Small intestine (tissue), 7 donors: ENCODE measurements at regions not wholly inside any gene's neighbourhood (a gene's known extent, or its start where the extent isn't known, plus 50 kb on each side); places are given as distances from the start of the nearest gene placed in this dataset.

Source experiments
- DNase-seq, 2 donors: peaks; one replicate each; pipeline versions ENCODE4 v3.0.0 to v3.0.0-alpha.2; 2013
- FAIRE-seq: peaks from 2 replicates; lab custom pipeline; 2012; peaks lifted over from hg19 to GRCh38; lab: Jason Lieb, UNC
- H3K27ac ChIP-seq, 3 donors: one replicate each; pipeline ENCODE4 v1.5.1; 2013; ENCODE audit warnings: low read length in 2 of 3, mild to moderate bottlenecking in 2 of 3, control low read depth in 1 of 3, inconsistent platforms in 1 of 3, low read depth in 1 of 3, moderate library complexity in 1 of 3
- H3K27me3 ChIP-seq, 3 donors: one replicate each; pipeline ENCODE4 v1.6.1; 2013; ENCODE audit warnings: low read length in 3 of 3, inconsistent platforms in 1 of 3; ENCODE audit not compliant: control insufficient read depth in 3 of 3, insufficient read depth in 3 of 3
- H3K36me3 ChIP-seq, 3 donors: one replicate each; pipeline ENCODE4 v1.6.1; 2013; ENCODE audit warnings: low read length in 3 of 3, inconsistent platforms in 1 of 3, low read depth in 1 of 3, mild to moderate bottlenecking in 1 of 3, moderate library complexity in 1 of 3; ENCODE audit not compliant: control insufficient read depth in 3 of 3, insufficient read depth in 2 of 3
- H3K4me1 ChIP-seq, 3 donors: one replicate each; pipeline ENCODE4 v1.6.1; 2013; ENCODE audit warnings: low read length in 2 of 3, inconsistent platforms in 1 of 3, low read depth in 1 of 3, mild to moderate bottlenecking in 1 of 3, moderate library complexity in 1 of 3; ENCODE audit not compliant: control insufficient read depth in 3 of 3, insufficient read depth in 2 of 3
- H3K4me3 ChIP-seq, 3 donors: one replicate each; pipeline ENCODE4 v1.5.1; 2013; ENCODE audit warnings: low read length in 3 of 3, control low read depth in 1 of 3, inconsistent platforms in 1 of 3, low read depth in 1 of 3, mild to moderate bottlenecking in 1 of 3, moderate library complexity in 1 of 3
- H3K9me3 ChIP-seq, 2 donors: one replicate each; pipeline ENCODE4 v1.6.1; 2013; ENCODE audit warnings: low read depth in 1 of 2, low read length in 1 of 2; ENCODE audit not compliant: control insufficient read depth in 2 of 2, insufficient read depth in 1 of 2
- WGBS, 3 donors: extraction: QIAGEN DNeasy Blood & Tissue Kit; methylation state at CpG; one replicate each; pipeline ENCODE4 v1.1.7; 2013; 5-methylcytosine and 5-hydroxymethylcytosine counted together
- donor health status: healthy with polysubstance abuse.
- donor health status: control.
- donor health status: control.
- donor health status: Bipolar disorder and iron deficiency.
- donor health status: healthy.

- H3K36me3 ChIP-seq: no peaks in the 10 kb centered on the region
- no peak overlapping the region for H3K4me3 ChIP-seq
- DNase-seq (no peak), FAIRE-seq (no peak)
- no peak overlapping the region for H3K27ac ChIP-seq
- 82 to 90% (median 88%) methylated on average over 3 of the region's 3 CpGs for WGBS, 3 donors
- no peaks in the 10 kb centered on the region for H3K4me1 ChIP-seq
- H3K9me3 ChIP-seq: no peaks in the 10 kb centered on the region
- no peaks in the 10 kb centered on the region for H3K27me3 ChIP-seq
Observed at GRCh38 chr20:60494476-60494875, 536.3 kb downstream of the CDH26 start.

DNA sequence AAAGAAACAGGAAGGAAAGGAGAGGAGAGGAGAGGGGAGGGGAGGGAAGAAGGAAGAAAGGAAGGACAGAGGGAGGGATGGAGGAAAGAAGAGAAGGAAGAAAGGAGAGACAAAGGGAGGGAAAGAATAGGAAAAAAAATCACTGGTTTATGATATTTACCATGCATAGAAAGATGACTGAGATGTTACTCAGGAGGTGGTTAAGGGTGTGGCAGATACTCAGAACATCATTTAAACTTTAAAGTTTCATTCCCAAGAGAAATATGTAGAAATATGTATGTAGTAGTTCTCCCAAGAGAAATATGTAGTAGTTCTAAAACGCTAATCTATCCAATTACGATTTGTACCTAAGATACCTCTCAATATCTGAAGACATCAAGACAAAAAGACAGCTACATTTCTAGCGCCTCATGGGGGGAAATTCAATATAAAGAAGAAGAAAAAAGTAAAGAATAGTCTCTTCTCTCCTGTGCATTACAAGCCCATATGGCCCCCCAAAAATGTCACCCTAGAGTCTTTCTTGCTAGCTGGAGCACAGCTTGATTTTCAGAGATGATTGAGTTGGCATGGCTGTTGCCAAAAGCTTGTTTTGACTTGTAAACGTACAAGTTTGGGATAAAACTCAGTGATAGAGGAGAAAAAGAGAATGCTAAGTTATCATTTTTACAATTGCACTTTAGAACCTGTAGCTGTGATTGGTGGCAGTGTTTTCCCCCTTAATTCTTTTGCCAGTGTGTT is 539.2 kb downstream of the CDH26 start:
- WGBS, 3 donors: 62 to 85% (median 81%) methylated on average over 4 of the region's 4 CpGs
- H3K27ac ChIP-seq: no peak overlapping the region
- no peak overlapping the region for H3K4me3 ChIP-seq
- no peaks in the 10 kb centered on the region for H3K4me1 ChIP-seq
- H3K36me3 ChIP-seq: no peaks in the 10 kb centered on the region
- no peak for FAIRE-seq
- no peaks in the 10 kb centered on the region for H3K27me3 ChIP-seq
- H3K9me3 ChIP-seq: no peaks in the 10 kb centered on the region
- DNase-seq: no peak

GRCh38 chr20:60500038-60500701 is 541.9 kb downstream of the CDH26 start:
- FAIRE-seq (no peak), DNase-seq (no peak)
- H3K27me3 ChIP-seq: no peaks in the 10 kb centered on the region
- WGBS, 3 donors: 75 to 85% (median 83%) methylated on average over 4 of the region's 4 CpGs
- H3K27ac ChIP-seq: no peak overlapping the region
- no peak overlapping the region for H3K4me3 ChIP-seq
- no peaks in the 10 kb centered on the region for H3K9me3 ChIP-seq
- no peaks in the 10 kb centered on the region for H3K36me3 ChIP-seq
- H3K4me1 ChIP-seq: no peaks in the 10 kb centered on the region

DNA sequence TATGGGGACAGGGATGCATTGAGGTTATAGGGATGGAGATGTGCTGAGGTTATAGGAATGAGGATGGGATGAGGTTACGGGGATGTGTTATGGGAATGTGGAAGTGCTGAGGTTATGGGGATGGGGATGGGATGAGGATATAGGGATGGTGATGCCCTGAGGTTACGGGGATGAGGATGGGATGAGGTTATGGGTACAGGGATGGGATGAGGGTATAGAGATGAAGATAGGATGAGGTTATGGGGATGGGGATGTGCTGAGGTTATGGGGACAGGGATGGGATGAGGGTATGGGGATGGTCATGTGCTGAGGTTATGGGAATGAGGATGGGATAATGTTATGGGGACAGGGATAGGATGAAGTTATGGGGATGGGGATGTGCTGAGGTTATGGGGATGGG is 542.8 kb downstream of the CDH26 start:
- H3K27me3 ChIP-seq: no peaks in the 10 kb centered on the region
- no peaks in the 10 kb centered on the region for H3K36me3 ChIP-seq
- no peak overlapping the region for H3K4me3 ChIP-seq
- DNase-seq (no peak), FAIRE-seq (no peak)
- 87 to 90% (median 88%) methylated on average over 2 of the region's 2 CpGs for WGBS, 3 donors
- no peaks in the 10 kb centered on the region for H3K4me1 ChIP-seq
- H3K27ac ChIP-seq: no peak overlapping the region
- no peaks in the 10 kb centered on the region for H3K9me3 ChIP-seq

DNA sequence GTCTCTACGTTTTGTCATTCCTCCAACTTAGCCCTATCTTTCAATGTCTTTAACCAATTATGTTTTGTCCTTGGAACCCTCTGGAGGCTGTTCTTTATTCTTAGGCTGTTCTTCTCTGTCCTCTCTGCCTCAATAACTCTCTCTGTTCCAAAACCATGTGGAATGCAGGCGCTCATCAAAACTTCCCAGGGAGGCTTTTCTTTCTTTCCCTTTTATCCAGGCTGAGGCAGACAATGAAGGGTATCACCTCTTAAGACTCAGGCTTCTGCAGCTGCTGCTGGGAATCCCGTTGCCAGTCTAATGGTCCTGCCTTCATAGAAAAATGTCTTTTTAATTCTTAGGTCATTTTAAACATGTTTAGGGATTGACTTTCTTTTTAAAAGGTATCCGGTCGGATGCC is 544.7 kb downstream of the CDH26 start:
- no peaks in the 10 kb centered on the region for H3K9me3 ChIP-seq
- WGBS, 3 donors: 76 to 82% (median 78%) methylated on average over 5 of the region's 5 CpGs
- H3K4me1 ChIP-seq: no peaks in the 10 kb centered on the region
- H3K36me3 ChIP-seq: no peaks in the 10 kb centered on the region
- no peak overlapping the region for H3K27ac ChIP-seq
- no peaks in the 10 kb centered on the region for H3K27me3 ChIP-seq
- FAIRE-seq (no peak), DNase-seq (no peak)
- H3K4me3 ChIP-seq: no peak overlapping the region

- Histone ChIP-seq H3K4me3 (no peak overlapping the region), H3K9me3 (no peaks in the 10 kb centered on the region), H3K36me3 (no peaks in the 10 kb centered on the region), H3K4me1 (no peaks in the 10 kb centered on the region), H3K27me3 (no peaks in the 10 kb centered on the region), H3K27ac (no peak overlapping the region)
- WGBS, 3 donors: 62 to 66% (median 65%) methylated on average over 3 of the region's 3 CpGs
- FAIRE-seq (no peak), DNase-seq (no peak)
Observed at GRCh38 chr20:60505423-60505822, 547.2 kb downstream of the CDH26 start.

- Histone ChIP-seq H3K4me1 (no peaks in the 10 kb centered on the region), H3K27ac (no peak overlapping the region), H3K36me3 (no peaks in the 10 kb centered on the region), H3K4me3 (no peak overlapping the region), H3K27me3 (no peaks in the 10 kb centered on the region), H3K9me3 (no peaks in the 10 kb centered on the region)
- DNase-seq: no peak
- WGBS, 3 donors: 74 to 91% (median 86%) methylated on average over 3 of the region's 3 CpGs
- no peak for FAIRE-seq
Observed at GRCh38 chr20:60506061-60506460, 547.8 kb downstream of the CDH26 start.

- H3K4me3 ChIP-seq: no peak overlapping the region
- no peaks in the 10 kb centered on the region for H3K36me3 ChIP-seq
- FAIRE-seq: no peak
- H3K9me3 ChIP-seq: no peaks in the 10 kb centered on the region
- H3K27me3 ChIP-seq: no peaks in the 10 kb centered on the region
- H3K4me1 ChIP-seq: no peaks in the 10 kb centered on the region
- no peak for DNase-seq
- H3K27ac ChIP-seq: no peak overlapping the region
- 47 to 58% (median 52%) methylated on average over 9 of the region's 9 CpGs for WGBS, 3 donors
Observed at GRCh38 chr20:60507087-60507694, 549.0 kb downstream of the CDH26 start.
